GM23338 (cell line): ENCODE measurements at regions not wholly inside any gene's neighbourhood (a gene's known extent, or its start where the extent isn't known, plus 50 kb on each side); places are given as distances from the start of the nearest gene placed in this dataset.
"Not testable (repeated sequence)": the region's sequence is repeated elsewhere in the genome, so short reads cannot be mapped to it uniquely, and the experiment has no call there.

ENCODE experiments used
- ATAC-seq: fragments of 200-7000 bp; cut with Tn5 transposase; 3 replicates; pipeline ENCODE4 v1.9.1; 2020
- DNase-seq: peaks from one replicate; pipeline ENCODE4 v3.0.0-alpha.2; 2015; ENCODE audit warnings: low spot score
- H2AFZ ChIP-seq: fragments of 200-600 bp; sonication (generic); 2 replicates; pipeline ENCODE4 v1.8.0; 2016; ENCODE audit warnings: antibody characterized with exemption, mild to moderate bottlenecking, moderate library complexity
- H3F3A ChIP-seq: fragments of 200-600 bp; sonication (generic); replicated peaks from 2 replicates; pipeline ENCODE4 v1.8.0; 2017; ENCODE audit warnings: antibody characterized with exemption, mixed run types, low read depth
- H3K27ac ChIP-seq: fragments of 200-600 bp; sonication (generic); 2 replicates; pipeline ENCODE4 v1.6.1; 2016; ENCODE audit warnings: low read depth
- H3K27me3 ChIP-seq: fragments of 200-600 bp; sonication (generic); 2 replicates; pipeline ENCODE4 v1.8.0; 2016; ENCODE audit warnings: mild to moderate bottlenecking, mixed run types, moderate library complexity; ENCODE audit not compliant: insufficient read depth
- H3K36me3 ChIP-seq: fragments of 200-600 bp; sonication (generic); 2 replicates; pipeline ENCODE4 v1.8.0; 2016; ENCODE audit warnings: mild to moderate bottlenecking; ENCODE audit not compliant: insufficient read depth
- H3K4me1 ChIP-seq: fragments of 200-600 bp; sonication (generic); 2 replicates; pipeline ENCODE4 v1.8.0; 2016; ENCODE audit warnings: mild to moderate bottlenecking, moderate library complexity; ENCODE audit not compliant: insufficient read depth
- H3K4me2 ChIP-seq: fragments of 200-600 bp; sonication (generic); 2 replicates; pipeline ENCODE4 v1.7.1; 2017; ENCODE audit warnings: mixed run types
- H3K4me3 ChIP-seq: fragments of 200-600 bp; sonication (generic); 2 replicates; pipeline ENCODE4 v1.6.1; 2016; ENCODE audit warnings: mixed run types
- H3K79me2 ChIP-seq: fragments of 200-600 bp; sonication (generic); replicated peaks from 2 replicates; pipeline ENCODE4 v1.8.0; 2017; ENCODE audit warnings: mild to moderate bottlenecking; ENCODE audit not compliant: insufficient read depth
- H3K9me2 ChIP-seq: fragments of 200-600 bp; sonication (generic); 2 replicates; pipeline ENCODE4 v1.8.0; 2017; ENCODE audit not compliant: insufficient read depth
- H4K20me1 ChIP-seq: fragments of 200-600 bp; sonication (generic); replicated peaks from 2 replicates; pipeline ENCODE4 v1.8.0; 2017; ENCODE audit warnings: mild to moderate bottlenecking; ENCODE audit not compliant: insufficient read depth
- H3K27ac Mint-ChIP-seq: 2 replicates; pipeline ENCODE4 v1.8.0; 2020; ENCODE audit warnings: inconsistent platforms, mild to moderate bottlenecking, moderate library complexity, mixed read lengths
- H3K27me3 Mint-ChIP-seq: 3 replicates; pipeline ENCODE4 v1.8.0; 2022; ENCODE audit warnings: low read depth, mild to moderate bottlenecking, moderate library complexity, mixed read lengths, inconsistent platforms; ENCODE audit not compliant: insufficient read depth, poor library complexity
- H3K36me3 Mint-ChIP-seq: 3 replicates; pipeline ENCODE4 v1.8.0; 2021; ENCODE audit warnings: low read depth, mild to moderate bottlenecking, inconsistent platforms, moderate library complexity, mixed read lengths
- H3K4me1 Mint-ChIP-seq: 3 replicates; pipeline ENCODE4 v1.8.0; 2020; ENCODE audit warnings: mild to moderate bottlenecking, inconsistent platforms, mixed read lengths
- H3K4me3 Mint-ChIP-seq: 3 replicates; pipeline ENCODE4 v1.8.0; 2021; ENCODE audit warnings: moderate library complexity, mild to moderate bottlenecking, inconsistent platforms, mixed read lengths
- H3K9me3 Mint-ChIP-seq: 3 replicates; pipeline ENCODE4 v1.8.0; 2020; ENCODE audit warnings: moderate library complexity, mild to moderate bottlenecking, inconsistent platforms, mixed read lengths
- CTCF ChIP-seq, 2 experiments: fragments of 200-600 bp in 1 of 2; sonication (generic) in 1 of 2; conservative IDR thresholded peaks; 2 replicates each; pipeline versions ENCODE4 v1.5.1 to v1.6.1; 2016 to 2017; ENCODE audit warnings: antibody characterized with exemption in 2 of 2, low read depth in 2 of 2, mild to moderate bottlenecking in 2 of 2, moderate library complexity in 1 of 2
- EZH2 ChIP-seq: fragments of 200-600 bp; sonication (generic); IDR thresholded peaks from one replicate; pipeline ENCODE4 v1.8.0; 2017; ENCODE audit warnings: antibody characterized with exemption, mild to moderate bottlenecking, low read depth; ENCODE audit not compliant: unreplicated experiment
- JUNB ChIP-seq: IDR thresholded peaks from one replicate; pipeline ENCODE4 v1.6.1; 2016; ENCODE audit warnings: antibody characterized with exemption; ENCODE audit not compliant: unreplicated experiment
- NANOG ChIP-seq: IDR thresholded peaks from 2 replicates; pipeline ENCODE4 v1.6.1; 2016; ENCODE audit warnings: antibody characterized with exemption, borderline replicate concordance
- REST ChIP-seq: IDR thresholded peaks from one replicate; pipeline ENCODE4 v1.6.1; 2018; ENCODE audit warnings: antibody characterized with exemption; ENCODE audit not compliant: unreplicated experiment
- STAT1 ChIP-seq: IDR thresholded peaks from one replicate; pipeline ENCODE4 v1.6.1; 2016; ENCODE audit warnings: antibody characterized with exemption; ENCODE audit not compliant: unreplicated experiment
- ZNF114 ChIP-seq: fragments of 250-450 bp; sonication (Bioruptor Pico); IDR thresholded peaks from 2 replicates; pipeline ENCODE4 v1.5.0; 2020; ENCODE audit warnings: mild to moderate bottlenecking, moderate library complexity
- ZNF331 ChIP-seq: fragments of 250-450 bp; sonication (Bioruptor Pico); IDR thresholded peaks from 2 replicates; pipeline ENCODE4 v1.5.0; 2020; ENCODE audit warnings: low read depth, mild to moderate bottlenecking, moderate library complexity
- ZNF462 ChIP-seq: fragments of 250-450 bp; sonication (Bioruptor Pico); IDR thresholded peaks from 2 replicates; pipeline ENCODE4 v1.5.0; 2020; ENCODE audit warnings: mild to moderate bottlenecking, moderate library complexity

GRCh38 chr12:17866802-17867201 is 223.2 kb downstream of the RERGL start:
- Mint-ChIP-seq H3K9me3 (no peaks in the 10 kb centered on the region), H3K27ac (no peak overlapping the region), H3K4me3 (no peak overlapping the region), H3K4me1 (no peaks in the 10 kb centered on the region), H3K36me3 (no peaks in the 10 kb centered on the region), H3K27me3 (peaks cover 2% of the 10 kb centered on the region)
- no peak overlapping the region for H3K4me2 ChIP-seq
- H3K4me1 ChIP-seq: no peaks in the 10 kb centered on the region
- DNase-seq (no peak), ATAC-seq (no peak)
- H4K20me1 ChIP-seq: no peaks in the 10 kb centered on the region
- no peaks in the 10 kb centered on the region for H3K27me3 ChIP-seq
- no peaks in the 10 kb centered on the region for H3F3A ChIP-seq
- H3K79me2 ChIP-seq: no peaks in the 10 kb centered on the region
- H3K36me3 ChIP-seq: no peaks in the 10 kb centered on the region
- no peak for TF ChIP-seq EZH2
- no peak for TF ChIP-seq ZNF331 (CRISPR knock-in tag)
- TF ChIP-seq JUNB: no peak
- no peak for TF ChIP-seq CTCF (conservative IDR thresholded peaks at IDR 0.05; ENCODE audit: low read depth in 2 of 2)
- TF ChIP-seq ZNF462 (CRISPR knock-in tag): no peak
- TF ChIP-seq REST: no peak
- no peak for TF ChIP-seq STAT1
- no peak for TF ChIP-seq ZNF114 (CRISPR knock-in tag)
- no peak for TF ChIP-seq NANOG
- no peak overlapping the region for H3K27ac ChIP-seq
- H3K9me2 ChIP-seq: 0 out of 2 replicates have a peak, but pooled peaks cover 7% of the 10 kb centered on the region
- H3K4me3 ChIP-seq: no peak overlapping the region
- no peak overlapping the region for H2AFZ ChIP-seq

GRCh38 chr12:17855548-17855947 is 234.4 kb downstream of the RERGL start:
- not testable (repeated sequence) for ATAC-seq

More at GRCh38 chr12:17855548-17855947, 234.4 kb downstream of the RERGL start:
- not testable (repeated sequence) for H3K79me2 ChIP-seq, H3K4me1 Mint-ChIP-seq, H3K36me3 Mint-ChIP-seq, H3K27ac ChIP-seq, H3F3A ChIP-seq, H3K36me3 ChIP-seq, H4K20me1 ChIP-seq, H3K9me2 ChIP-seq, H3K4me3 ChIP-seq, H3K4me1 ChIP-seq, H3K27me3 Mint-ChIP-seq, DNase-seq, H3K27me3 ChIP-seq, H3K27ac Mint-ChIP-seq, H3K4me2 ChIP-seq, H3K4me3 Mint-ChIP-seq
- peaks cover 15% of the 10 kb centered on the region; the same call in 1 of the 3 replicates for H3K9me3 Mint-ChIP-seq
- H2AFZ ChIP-seq: 0 out of 2 replicates have a peak overlapping the region, but pooled peaks have one; percentile 69
